Frontal cortex (tissue), 3 donors: ENCODE measurements at regions not wholly inside any gene's neighbourhood (a gene's known extent, or its start where the extent isn't known, plus 50 kb on each side); places are given as distances from the start of the nearest gene placed in this dataset.
"Not testable (repeated sequence)": the region's sequence is repeated elsewhere in the genome, so short reads cannot be mapped to it uniquely, and the experiment has no call there.

Experiments
- DNase-seq, 2 donors: peaks; one replicate each; pipeline ENCODE4 v3.0.0; 2012; ENCODE audit warnings: low spot score in 2 of 2
- FAIRE-seq: peaks from 2 replicates; lab custom pipeline; 2012; peaks lifted over from hg19 to GRCh38; lab: Jason Lieb, UNC
- donor health status: control.
- donor health status: control.
- donor health status: control.

DNA sequence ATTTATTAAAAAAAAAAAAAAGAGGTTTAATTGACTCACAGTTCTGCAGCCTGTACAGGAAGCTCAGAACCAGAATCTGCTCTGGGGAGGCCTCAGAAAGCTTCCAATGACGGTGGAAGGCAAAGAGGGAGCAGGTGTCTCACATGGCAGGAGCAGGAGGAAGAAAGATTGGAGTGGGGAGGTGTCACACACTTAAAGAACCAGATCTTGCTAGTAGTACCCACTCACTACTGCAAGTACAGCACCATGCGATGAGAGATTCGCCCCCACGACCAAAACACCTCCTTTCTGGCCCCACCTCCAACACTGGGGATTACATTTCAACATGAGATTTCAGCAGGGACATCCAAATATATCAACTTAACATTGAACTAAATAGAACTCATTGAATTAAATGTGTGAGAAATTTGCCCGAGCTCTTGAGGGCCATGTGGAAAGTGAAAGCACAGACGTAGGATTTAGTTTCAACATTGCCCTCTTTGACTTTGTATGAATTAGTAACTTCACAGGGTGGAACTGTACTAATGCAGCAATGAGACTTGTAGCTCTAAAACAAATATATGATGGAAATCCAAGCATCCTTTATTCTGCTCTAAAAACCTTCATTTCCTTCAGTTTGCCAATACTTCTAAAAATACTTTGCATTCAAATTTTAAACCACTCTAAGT lies 628.2 kb downstream of the FAM181B start:
- DNase-seq (no peak), FAIRE-seq (no peak)

GRCh38 chr11:82092904-82093303 lies 640.8 kb downstream of the FAM181B start:
- DNase-seq (no peak), FAIRE-seq (no peak)

DNA sequence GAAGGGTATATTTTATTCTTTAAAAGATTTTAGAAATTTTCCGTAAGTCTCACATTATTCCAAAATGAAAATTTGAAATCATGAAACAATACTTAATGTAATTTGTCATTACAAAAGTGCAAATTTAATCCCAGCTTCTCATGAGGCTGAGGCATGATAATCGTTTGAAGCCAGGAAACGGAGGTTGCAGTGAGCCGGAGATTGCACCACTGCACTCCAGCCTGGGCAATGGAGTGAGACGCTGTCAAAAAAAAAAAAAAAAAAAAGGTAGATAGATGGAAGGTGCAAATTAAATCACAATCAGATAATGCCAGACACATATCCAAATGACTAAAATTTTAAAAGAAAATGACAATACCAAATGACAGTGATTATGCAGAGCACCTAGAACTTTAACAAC lies 644.2 kb downstream of the FAM181B start:
- no peak for DNase-seq
- no peak for FAIRE-seq

DNA sequence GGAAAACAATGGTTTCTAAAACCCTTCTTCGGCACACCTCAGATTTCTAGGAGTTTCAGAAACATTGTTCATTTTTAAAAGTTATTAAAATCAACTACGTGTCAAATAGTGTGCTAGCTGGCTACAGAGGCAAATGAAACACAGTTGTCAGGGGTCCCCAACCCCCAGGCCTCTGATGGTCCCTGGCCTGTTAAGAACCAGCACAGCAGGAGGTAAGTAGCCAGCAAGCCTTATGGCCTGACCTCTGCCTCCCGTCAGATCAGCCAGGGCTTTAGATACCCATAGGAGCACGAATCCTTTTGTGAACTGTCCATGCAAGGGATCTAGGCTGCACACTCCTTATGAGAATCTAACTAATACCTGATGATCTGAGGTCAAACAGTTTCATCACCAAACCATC lies 648.2 kb downstream of the FAM181B start:
- FAIRE-seq = no peak
- no peak for DNase-seq

DNA sequence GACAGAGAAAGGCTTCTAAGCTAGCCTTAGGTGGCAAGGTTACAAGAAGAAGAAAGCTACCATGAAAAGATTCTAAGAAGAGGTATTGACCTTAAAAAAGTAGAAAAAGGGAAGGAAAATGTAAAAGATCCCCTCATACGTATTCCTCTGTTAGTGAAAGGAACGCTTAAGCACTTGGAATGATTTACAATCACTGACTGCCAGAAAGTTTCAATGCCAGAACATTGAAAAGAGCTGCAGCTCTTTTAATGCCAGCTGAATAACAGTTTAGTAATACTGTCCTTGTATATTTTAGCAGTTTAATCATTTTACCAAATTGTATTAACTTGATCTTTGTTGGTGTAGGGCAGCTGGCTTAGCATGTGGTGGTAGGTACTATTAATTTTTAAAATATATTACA lies 650.7 kb downstream of the FAM181B start:
- DNase-seq (no peak), FAIRE-seq (no peak)

DNA sequence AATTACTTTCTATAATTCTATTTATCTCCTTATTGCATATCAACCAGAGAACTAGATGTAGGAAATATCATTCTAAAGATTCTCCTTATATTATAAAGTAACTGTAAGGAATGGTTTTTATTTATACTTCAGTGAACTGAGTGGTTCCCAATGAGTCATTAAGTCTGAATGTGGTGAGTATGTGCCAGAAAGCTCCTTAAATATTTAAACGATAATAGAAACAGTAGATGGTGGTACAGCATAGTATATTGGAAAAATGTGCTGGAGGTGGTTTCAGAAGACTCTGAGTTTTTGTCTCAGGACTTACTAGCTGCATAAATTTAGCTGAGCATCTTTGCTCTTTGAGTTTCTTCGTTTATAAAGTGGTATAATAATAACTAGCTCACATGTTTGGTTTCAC lies 653.5 kb downstream of the FAM181B start:
- FAIRE-seq (no peak), DNase-seq (no peak)

GRCh38 chr11:82076126-82076525 lies 657.5 kb downstream of the FAM181B start:
- FAIRE-seq = no peak
- DNase-seq = no peak

- no peak for FAIRE-seq
Measured at GRCh38 chr11:82059505-82059904, 674.2 kb downstream of the FAM181B start.

GRCh38 chr11:82056450-82056849 lies 677.2 kb downstream of the FAM181B start:
- FAIRE-seq (no peak), DNase-seq (no peak)

More at GRCh38 chr11:82059505-82059904, 674.2 kb downstream of the FAM181B start:
- no peak for DNase-seq

DNA sequence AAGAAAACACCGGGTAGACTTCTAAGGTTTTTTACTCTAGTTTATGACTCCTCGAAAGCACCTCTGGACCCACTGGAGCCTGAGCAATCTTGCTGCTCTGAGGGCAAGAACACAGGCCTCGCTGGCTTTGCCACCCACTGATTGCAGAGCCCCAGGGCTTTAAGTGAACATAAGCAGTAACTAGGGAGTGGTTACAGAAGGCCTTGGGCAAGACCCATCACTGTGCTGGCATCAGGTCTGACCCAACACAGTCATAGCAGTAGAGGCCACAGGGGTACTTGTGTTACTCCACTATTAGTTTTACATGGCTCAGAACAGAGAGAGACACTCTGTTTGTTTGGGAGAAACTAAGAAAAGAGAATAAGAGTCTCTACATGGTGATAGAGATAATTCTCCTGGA lies 684.5 kb downstream of the FAM181B start:
- FAIRE-seq (no peak), DNase-seq (no peak)

GRCh38 chr11:82047200-82047599 lies 686.5 kb downstream of the FAM181B start:
- FAIRE-seq (no peak), DNase-seq (no peak)

GRCh38 chr11:82046778-82047177 lies 686.9 kb downstream of the FAM181B start:
- no peak for DNase-seq
- no peak for FAIRE-seq

GRCh38 chr11:82045748-82046457 lies 687.8 kb downstream of the FAM181B start:
- DNase-seq (no peak), FAIRE-seq (no peak)

- FAIRE-seq = no peak
Measured at GRCh38 chr11:82043316-82043715, 690.3 kb downstream of the FAM181B start.

GRCh38 chr11:82041764-82042163 lies 691.9 kb downstream of the FAM181B start:
- FAIRE-seq (no peak), DNase-seq (no peak)

More at GRCh38 chr11:82043316-82043715, 690.3 kb downstream of the FAM181B start:
- no peak for DNase-seq

DNA sequence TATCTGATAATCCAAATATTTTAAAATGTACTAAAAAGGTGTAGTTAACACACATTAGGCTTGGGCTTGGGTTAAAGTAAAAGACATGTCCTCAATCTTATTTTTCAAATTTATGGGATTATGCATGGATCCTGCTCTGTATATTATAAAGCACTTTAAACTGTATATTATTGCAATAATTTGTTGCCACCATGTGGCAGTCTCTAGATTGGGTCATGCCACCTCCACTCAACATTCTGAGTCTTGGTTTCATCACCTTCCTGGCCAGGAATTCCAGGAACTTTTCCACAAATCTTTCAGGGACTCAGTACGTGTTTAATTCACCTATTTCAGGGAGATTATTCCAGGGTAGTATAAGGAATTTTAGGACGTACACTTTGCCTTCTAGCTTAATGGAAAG lies 695.5 kb downstream of the FAM181B start:
- FAIRE-seq (no peak), DNase-seq (no peak)

DNA sequence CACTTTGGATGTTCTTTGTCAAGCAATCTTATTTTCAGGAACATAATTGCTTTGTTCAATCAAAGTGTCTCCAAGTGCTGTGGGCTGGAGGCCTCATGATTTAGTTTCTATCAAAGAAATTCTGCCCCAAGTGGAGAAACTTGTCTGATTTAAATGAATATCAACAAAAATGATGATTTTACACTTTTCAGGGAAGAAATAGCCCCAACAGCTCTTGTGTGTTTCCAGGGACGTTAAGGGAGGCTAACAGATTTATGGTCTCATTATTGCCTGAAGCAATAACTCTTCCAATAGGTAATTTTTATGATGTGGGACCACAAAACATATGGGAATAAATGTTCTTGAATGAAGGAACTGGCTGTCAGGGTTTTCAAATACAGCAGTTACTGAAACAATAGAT lies 699.1 kb downstream of the FAM181B start:
- DNase-seq (no peak), FAIRE-seq (no peak)

DNA sequence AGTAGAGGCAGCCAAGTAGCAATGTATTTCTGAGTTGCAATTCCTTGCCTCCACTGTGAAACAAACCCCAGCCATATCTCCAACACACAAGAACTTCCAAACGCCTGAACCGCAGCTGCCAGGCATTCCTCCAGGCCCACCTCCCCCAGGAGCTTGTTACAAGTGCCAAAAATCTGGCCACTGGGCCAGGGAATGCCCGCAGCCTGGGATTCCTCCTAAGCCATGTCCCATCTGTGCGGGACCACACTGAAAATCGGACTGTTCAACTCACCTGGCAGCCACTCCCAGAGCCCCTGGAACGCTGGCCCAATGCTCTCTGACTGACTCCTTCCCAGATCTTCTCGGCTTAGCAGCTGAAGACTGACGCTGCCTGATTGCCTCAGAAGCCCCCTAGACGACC lies 706.3 kb downstream of the FAM181B start:
- not testable (repeated sequence) for FAIRE-seq, DNase-seq

GRCh38 chr11:82024760-82025159 lies 708.9 kb downstream of the FAM181B start:
- DNase-seq = no peak
- FAIRE-seq = no peak

GRCh38 chr11:82012276-82012675 lies 721.4 kb downstream of the FAM181B start:
- no peak for FAIRE-seq
- DNase-seq = no peak

DNA sequence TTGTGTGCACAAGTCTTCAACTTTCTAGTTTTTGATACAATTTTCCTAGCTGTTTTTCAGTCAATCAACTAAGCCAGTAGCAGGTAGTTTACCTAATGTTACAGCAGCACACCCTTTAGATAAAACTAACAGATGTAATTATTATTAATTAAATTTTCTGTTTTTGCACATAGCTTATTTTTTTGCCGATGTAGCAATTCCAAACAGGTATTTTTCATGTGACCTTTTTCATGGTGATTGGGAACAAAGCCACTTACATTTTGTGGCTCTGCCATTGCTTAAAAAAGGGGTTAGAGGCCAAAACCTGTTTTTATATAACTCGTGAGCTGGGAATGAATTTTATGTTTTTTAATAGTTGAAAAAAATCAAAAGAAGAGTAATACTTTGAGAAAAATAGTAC lies 724.5 kb downstream of the FAM181B start:
- no peak for DNase-seq
- no peak for FAIRE-seq

- DNase-seq = no peak
- no peak for FAIRE-seq
Measured at GRCh38 chr11:82007521-82007920, 726.1 kb downstream of the FAM181B start.
